ENCODE measurements at regions not wholly inside any gene's neighbourhood (a gene's known extent, or its start where the extent isn't known, plus 50 kb on each side); places are given as distances from the start of the nearest gene placed in this dataset.

DNA sequence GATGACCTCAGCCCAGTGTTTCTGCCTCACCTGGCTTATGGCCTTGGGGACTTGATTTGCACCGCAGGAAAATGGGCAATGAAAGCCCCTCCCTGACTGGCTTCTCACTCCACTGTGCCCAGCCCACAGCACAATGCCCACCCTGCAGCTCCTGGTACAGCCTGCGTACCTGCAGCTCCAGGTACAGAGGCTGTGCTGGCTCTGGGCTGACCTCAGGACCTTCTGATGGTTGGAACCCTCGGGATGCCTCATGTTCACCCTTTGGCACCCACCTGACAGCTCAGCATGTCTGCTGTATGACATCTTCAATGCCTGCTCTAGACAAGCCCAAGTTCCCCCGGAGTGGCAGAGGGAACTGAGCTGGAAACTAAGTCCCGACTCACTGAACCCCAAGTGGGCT, 87.1 kb downstream of the ALG10 start:
- no peak for TF ChIP-seq EZH2 (IDR thresholded peaks at IDR 0.05; ENCODE audit: borderline replicate concordance, low read length)
- TF ChIP-seq, protein P1, sequence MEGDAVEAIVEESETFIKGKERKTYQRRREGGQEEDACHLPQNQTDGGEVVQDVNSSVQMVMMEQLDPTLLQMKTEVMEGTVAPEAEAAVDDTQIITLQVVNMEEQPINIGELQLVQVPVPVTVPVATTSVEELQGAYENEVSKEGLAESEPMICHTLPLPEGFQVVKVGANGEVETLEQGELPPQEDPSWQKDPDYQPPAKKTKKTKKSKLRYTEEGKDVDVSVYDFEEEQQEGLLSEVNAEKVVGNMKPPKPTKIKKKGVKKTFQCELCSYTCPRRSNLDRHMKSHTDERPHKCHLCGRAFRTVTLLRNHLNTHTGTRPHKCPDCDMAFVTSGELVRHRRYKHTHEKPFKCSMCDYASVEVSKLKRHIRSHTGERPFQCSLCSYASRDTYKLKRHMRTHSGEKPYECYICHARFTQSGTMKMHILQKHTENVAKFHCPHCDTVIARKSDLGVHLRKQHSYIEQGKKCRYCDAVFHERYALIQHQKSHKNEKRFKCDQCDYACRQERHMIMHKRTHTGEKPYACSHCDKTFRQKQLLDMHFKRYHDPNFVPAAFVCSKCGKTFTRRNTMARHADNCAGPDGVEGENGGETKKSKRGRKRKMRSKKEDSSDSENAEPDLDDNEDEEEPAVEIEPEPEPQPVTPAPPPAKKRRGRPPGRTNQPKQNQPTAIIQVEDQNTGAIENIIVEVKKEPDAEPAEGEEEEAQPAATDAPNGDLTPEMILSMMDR (IDR thresholded peaks at IDR 0.05; ENCODE audit: low read length), result no peak
